CD14-positive monocyte (primary cell): ENCODE measurements at regions not wholly inside any gene's neighbourhood (a gene's known extent, or its start where the extent isn't known, plus 50 kb on each side); places are given as distances from the start of the nearest gene placed in this dataset.
"Not testable (repeated sequence)": the region's sequence is repeated elsewhere in the genome, so short reads cannot be mapped to it uniquely, and the experiment has no call there.

Experiments
- DNase-seq, 3 donors: peaks; one replicate each; pipeline ENCODE4 v3.0.0-alpha.2; 2011 to 2022
- H2AFZ ChIP-seq: 2 replicates; pipeline ENCODE4 v1.6.0; 2012; ENCODE audit warnings: mild to moderate bottlenecking, low read depth, low read length, inconsistent platforms; ENCODE audit not compliant: insufficient read depth, poor library complexity, severe bottlenecking
- H3K27ac ChIP-seq, 2 donors: 1 replicate in 1 of 2; 2 replicates in 1 of 2; pipeline ENCODE4 v1.5.1; 2012 to 2013; ENCODE audit warnings: low read length in 2 of 2, control low read depth in 1 of 2, inconsistent platforms in 1 of 2, low read depth in 1 of 2, mild to moderate bottlenecking in 1 of 2
- H3K27me3 ChIP-seq, 2 donors: one replicate each; pipeline versions ENCODE4 v1.6.0 to v1.6.1; 2011 to 2013; ENCODE audit warnings: low read length in 2 of 2; ENCODE audit not compliant: control insufficient read depth in 2 of 2, insufficient read depth in 2 of 2
- H3K36me3 ChIP-seq, 2 donors: replicated peaks in 1 of 2; 1 replicate in 1 of 2; 2 replicates in 1 of 2; pipeline versions ENCODE4 v1.5.1 to v1.6.1; 2012 to 2013; ENCODE audit warnings: low read length in 2 of 2, control low read depth in 1 of 2, inconsistent platforms in 1 of 2, mild to moderate bottlenecking in 1 of 2; ENCODE audit not compliant: insufficient read depth in 2 of 2, control insufficient read depth in 1 of 2
- H3K4me1 ChIP-seq, 2 donors: 1 replicate in 1 of 2; 2 replicates in 1 of 2; pipeline versions ENCODE4 v1.5.1 to v1.6.1; 2012 to 2013; ENCODE audit warnings: low read length in 2 of 2, control low read depth in 1 of 2, inconsistent platforms in 1 of 2, mild to moderate bottlenecking in 1 of 2, moderate library complexity in 1 of 2; ENCODE audit not compliant: insufficient read depth in 2 of 2, control insufficient read depth in 1 of 2
- H3K4me2 ChIP-seq: replicated peaks from 2 replicates; pipeline ENCODE3; 2012; ENCODE audit warnings: low read length, moderate library complexity, mild to moderate bottlenecking; ENCODE audit not compliant: poor library complexity, severe bottlenecking; ENCODE audit errors: extremely low read depth
- H3K4me3 ChIP-seq, 3 experiments: fragments of 200-600 bp in 1 of 3; sonication (generic) in 1 of 3; replicated peaks in 1 of 3; 1 replicate in 2 of 3; 2 replicates in 1 of 3; pipeline ENCODE4 v1.5.1; 2011 to 2013; ENCODE audit warnings: low read length in 3 of 3, mild to moderate bottlenecking in 3 of 3, control low read depth in 2 of 3, low read depth in 2 of 3, inconsistent platforms in 1 of 3, moderate library complexity in 1 of 3
- H3K79me2 ChIP-seq: 2 replicates; pipeline ENCODE4 v1.6.0; 2012; ENCODE audit warnings: mild to moderate bottlenecking, control low read depth, inconsistent platforms, low read length, moderate library complexity; ENCODE audit not compliant: insufficient read depth
- H3K9ac ChIP-seq: 2 replicates; pipeline ENCODE4 v1.6.0; 2017; ENCODE audit warnings: low read length, mild to moderate bottlenecking; ENCODE audit not compliant: insufficient read depth, poor library complexity, severe bottlenecking
- H3K9me3 ChIP-seq, 2 donors: replicated peaks in 1 of 2; 1 replicate in 1 of 2; 2 replicates in 1 of 2; pipeline versions ENCODE4 v1.5.1 to v1.6.1; 2012 to 2013; ENCODE audit warnings: low read length in 2 of 2, control low read depth in 1 of 2; ENCODE audit not compliant: control insufficient read depth in 1 of 2, insufficient read depth in 1 of 2
- H4K20me1 ChIP-seq: 2 replicates; pipeline ENCODE4 v1.6.0; 2012; ENCODE audit warnings: mild to moderate bottlenecking, low read length, control low read depth, moderate library complexity; ENCODE audit not compliant: insufficient read depth
- H3K27ac Mint-ChIP-seq, 7 donors: one replicate each; pipeline ENCODE4 v1.8.0; 2020; ENCODE audit warnings: mild to moderate bottlenecking in 7 of 7, mixed read lengths in 7 of 7, moderate library complexity in 6 of 7, inconsistent platforms in 2 of 7
- H3K27me3 Mint-ChIP-seq, 3 donors: one replicate each; pipeline ENCODE4 v1.8.0; 2021 to 2022; ENCODE audit warnings: low read depth in 3 of 3, mild to moderate bottlenecking in 3 of 3, mixed read lengths in 3 of 3, moderate library complexity in 3 of 3, inconsistent platforms in 1 of 3
- H3K36me3 Mint-ChIP-seq, 2 donors: one replicate each; pipeline ENCODE4 v1.8.0; 2020; ENCODE audit warnings: mixed read lengths in 2 of 2, inconsistent platforms in 1 of 2, mild to moderate bottlenecking in 1 of 2
- H3K4me1 Mint-ChIP-seq: one replicate; pipeline ENCODE4 v1.8.0; 2020; ENCODE audit warnings: mild to moderate bottlenecking, mixed read lengths
- H3K4me3 Mint-ChIP-seq, 2 donors: one replicate each; pipeline ENCODE4 v1.8.0; 2020; ENCODE audit warnings: mild to moderate bottlenecking in 2 of 2, mixed read lengths in 2 of 2, moderate library complexity in 1 of 2
- H3K9me3 Mint-ChIP-seq, 7 donors: one replicate each; pipeline ENCODE4 v1.8.0; 2020 to 2022; ENCODE audit warnings: mixed read lengths in 7 of 7, mild to moderate bottlenecking in 6 of 7, moderate library complexity in 6 of 7, inconsistent platforms in 2 of 7
- WGBS: methylation state at CpG from one replicate; pipeline ENCODE4 v1.1.5; 2013; ENCODE audit warnings: missing lambda C conversion rate; ENCODE audit not compliant: insufficient coverage; 5-methylcytosine and 5-hydroxymethylcytosine counted together
- intact Hi-C, 2 donors: fragments of 100-400 bp; cut with micrococcal nuclease; formaldehyde crosslinking; loops; one replicate each; pipeline versions ENCODE4 v1.15.0 to v1.15.1; 2023
- TF ChIP-seq, protein P1 (sequence below): fragments of 200-600 bp; IDR thresholded peaks from one replicate; pipeline ENCODE4 v1.8.0; 2022; ENCODE audit warnings: antibody characterized with exemption, mild to moderate bottlenecking

DNA sequence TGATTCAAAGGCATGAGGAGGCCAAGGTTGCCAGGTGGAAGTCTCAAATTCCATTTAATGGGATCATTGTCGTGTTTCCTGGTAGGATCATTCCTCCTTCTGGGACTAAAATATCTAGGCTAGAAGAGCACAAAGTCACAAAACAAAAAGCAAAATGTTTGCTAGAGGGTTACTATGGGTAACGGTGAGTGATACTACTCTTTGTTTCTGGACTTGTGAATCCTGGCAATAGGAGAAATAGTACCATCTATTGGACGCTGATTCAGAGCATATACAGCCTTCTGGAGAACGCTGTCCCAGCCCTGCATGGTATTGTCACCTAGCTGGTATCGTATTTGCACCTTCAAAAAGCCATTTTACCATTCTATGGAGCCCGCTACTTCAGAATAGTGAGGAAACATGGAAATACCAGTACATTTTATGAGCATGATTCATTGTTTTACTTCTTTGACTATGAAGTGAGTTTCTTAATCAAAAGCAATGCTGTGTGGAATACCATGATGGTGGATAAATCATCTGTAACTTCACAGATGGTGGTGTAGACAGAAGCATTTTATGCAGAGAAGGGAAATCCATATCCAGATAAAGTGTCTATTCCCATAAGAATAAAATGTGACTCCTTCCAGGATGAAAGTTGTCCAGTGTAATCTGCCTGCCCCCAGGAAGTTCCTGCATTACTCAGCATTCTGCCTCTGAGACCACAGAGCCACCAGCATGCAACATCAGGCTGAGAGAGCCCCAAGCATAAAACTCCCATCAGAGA, 361.0 kb downstream of the ETV1 start:
- WGBS: 86% methylated on average over 2 of the region's 6 CpGs
- Mint-ChIP-seq H3K4me1 (no peaks in the 10 kb centered on the region), H3K9me3 (peaks cover 0 to 5% (median 2%) of the 10 kb centered on the region in 7 donors), H3K27ac (no peak overlapping the region), H3K36me3 (no peaks in the 10 kb centered on the region), H3K4me3 (no peak overlapping the region), H3K27me3 (no peaks in the 10 kb centered on the region)
- Histone ChIP-seq H3K4me2 (no peak overlapping the region), H3K27ac (no peak overlapping the region), H3K4me1 (no peaks in the 10 kb centered on the region), H3K79me2 (no peaks in the 10 kb centered on the region), H3K4me3 (no peak overlapping the region), H3K27me3 (no peaks in the 10 kb centered on the region), H3K36me3 (no peaks in the 10 kb centered on the region), H3K9me3 (peaks cover 0 to 3% of the 10 kb centered on the region in 2 donors), H3K9ac (no peak overlapping the region), H2AFZ (no peak overlapping the region), H4K20me1 (no peaks in the 10 kb centered on the region)
- no peak for DNase-seq
- TF ChIP-seq, protein P1, sequence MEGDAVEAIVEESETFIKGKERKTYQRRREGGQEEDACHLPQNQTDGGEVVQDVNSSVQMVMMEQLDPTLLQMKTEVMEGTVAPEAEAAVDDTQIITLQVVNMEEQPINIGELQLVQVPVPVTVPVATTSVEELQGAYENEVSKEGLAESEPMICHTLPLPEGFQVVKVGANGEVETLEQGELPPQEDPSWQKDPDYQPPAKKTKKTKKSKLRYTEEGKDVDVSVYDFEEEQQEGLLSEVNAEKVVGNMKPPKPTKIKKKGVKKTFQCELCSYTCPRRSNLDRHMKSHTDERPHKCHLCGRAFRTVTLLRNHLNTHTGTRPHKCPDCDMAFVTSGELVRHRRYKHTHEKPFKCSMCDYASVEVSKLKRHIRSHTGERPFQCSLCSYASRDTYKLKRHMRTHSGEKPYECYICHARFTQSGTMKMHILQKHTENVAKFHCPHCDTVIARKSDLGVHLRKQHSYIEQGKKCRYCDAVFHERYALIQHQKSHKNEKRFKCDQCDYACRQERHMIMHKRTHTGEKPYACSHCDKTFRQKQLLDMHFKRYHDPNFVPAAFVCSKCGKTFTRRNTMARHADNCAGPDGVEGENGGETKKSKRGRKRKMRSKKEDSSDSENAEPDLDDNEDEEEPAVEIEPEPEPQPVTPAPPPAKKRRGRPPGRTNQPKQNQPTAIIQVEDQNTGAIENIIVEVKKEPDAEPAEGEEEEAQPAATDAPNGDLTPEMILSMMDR: no peak
- intact Hi-C loops: no loop called here

- H3K27ac Mint-ChIP-seq, H3K4me3 Mint-ChIP-seq, H3K4me3 ChIP-seq, H3K4me2 ChIP-seq, H2AFZ ChIP-seq, H3K4me1 ChIP-seq, H3K27me3 ChIP-seq, H3K9ac ChIP-seq, H3K4me1 Mint-ChIP-seq, H3K36me3 Mint-ChIP-seq, intact Hi-C loops, H3K27me3 Mint-ChIP-seq, H4K20me1 ChIP-seq, DNase-seq, H3K9me3 ChIP-seq, H3K79me2 ChIP-seq, H3K27ac ChIP-seq, H3K36me3 ChIP-seq, H3K9me3 Mint-ChIP-seq: not testable (repeated sequence)
- no CpG with 5 or more reads among the region's 2 CpGs for WGBS
Observed at GRCh38 chr7:13631207-13632049, 358.0 kb downstream of the ETV1 start.
